ENCODE measurements at regions not wholly inside any gene's neighbourhood (a gene's known extent, or its start where the extent isn't known, plus 50 kb on each side); places are given as distances from the start of the nearest gene placed in this dataset.

DNA sequence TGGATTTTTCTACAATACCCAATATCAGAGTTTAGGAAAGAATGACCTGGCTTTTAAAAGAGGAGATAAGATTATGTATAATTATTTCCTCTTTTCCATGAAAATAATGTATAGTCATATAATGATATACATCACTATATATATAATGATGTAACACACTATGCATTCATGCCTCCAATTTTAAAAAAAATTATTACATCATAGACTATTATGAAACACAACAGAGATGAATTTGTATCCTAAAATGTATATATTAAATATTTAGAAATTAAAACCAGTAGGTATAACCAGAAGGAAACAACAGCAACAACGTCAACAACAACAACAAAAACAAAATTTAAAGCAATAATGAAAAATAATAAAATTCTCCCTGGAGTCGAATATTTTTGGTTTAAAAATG, 1856.5 kb upstream of the CDH6 start:
- DNase-seq (ENCODE audit: low read depth) = no peak
- TF ChIP-seq CTCF (IDR thresholded peaks at IDR 0.05; ENCODE audit: low read length, missing control alignments) = no peak
- H3K4me3 ChIP-seq (replicated peaks; ENCODE audit: low read depth, low read length) = no peak overlapping the region

DNA sequence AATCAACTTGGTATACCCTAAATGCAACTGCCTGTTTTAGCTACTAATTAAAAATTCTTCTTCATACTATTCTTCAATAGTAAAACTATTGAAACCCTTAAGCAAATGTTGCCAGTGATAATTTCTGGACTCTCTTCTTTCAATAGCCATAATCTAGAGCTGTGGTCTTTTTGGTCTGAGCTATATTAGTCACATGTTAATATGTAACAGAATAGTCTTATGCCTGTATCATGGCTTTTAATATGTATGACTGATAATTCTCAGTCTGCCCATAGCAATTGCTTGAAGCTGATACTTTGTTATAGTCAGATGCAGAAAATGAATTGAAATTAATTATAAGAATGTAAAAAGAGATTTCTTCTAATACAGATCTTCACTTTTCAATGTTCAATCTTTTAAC, 1871.9 kb upstream of the CDH6 start:
- DNase-seq (ENCODE audit: low read depth) = no peak
- no peak overlapping the region for H3K4me3 ChIP-seq (replicated peaks; ENCODE audit: low read depth, low read length)
- no peak for TF ChIP-seq CTCF (IDR thresholded peaks at IDR 0.05; ENCODE audit: low read length, missing control alignments)

- DNase-seq (ENCODE audit: low read depth) = no peak
- TF ChIP-seq CTCF (IDR thresholded peaks at IDR 0.05; ENCODE audit: low read length, missing control alignments) = no peak
- no peak overlapping the region for H3K4me3 ChIP-seq (replicated peaks; ENCODE audit: low read depth, low read length)
Observed at GRCh38 chr5:29309359-29309758, 1884.1 kb upstream of the CDH6 start.

GRCh38 chr5:29307478-29307877, 1886.0 kb upstream of the CDH6 start:
- DNase-seq (ENCODE audit: low read depth) = no peak
- TF ChIP-seq CTCF (IDR thresholded peaks at IDR 0.05; ENCODE audit: low read length, missing control alignments) = no peak
- no peak overlapping the region for H3K4me3 ChIP-seq (replicated peaks; ENCODE audit: low read depth, low read length)

GRCh38 chr5:29304545-29304944, 1888.9 kb upstream of the CDH6 start:
- no peak for TF ChIP-seq CTCF (IDR thresholded peaks at IDR 0.05; ENCODE audit: low read length, missing control alignments)
- H3K4me3 ChIP-seq (replicated peaks; ENCODE audit: low read depth, low read length) = no peak overlapping the region
- DNase-seq (ENCODE audit: low read depth) = no peak

DNA sequence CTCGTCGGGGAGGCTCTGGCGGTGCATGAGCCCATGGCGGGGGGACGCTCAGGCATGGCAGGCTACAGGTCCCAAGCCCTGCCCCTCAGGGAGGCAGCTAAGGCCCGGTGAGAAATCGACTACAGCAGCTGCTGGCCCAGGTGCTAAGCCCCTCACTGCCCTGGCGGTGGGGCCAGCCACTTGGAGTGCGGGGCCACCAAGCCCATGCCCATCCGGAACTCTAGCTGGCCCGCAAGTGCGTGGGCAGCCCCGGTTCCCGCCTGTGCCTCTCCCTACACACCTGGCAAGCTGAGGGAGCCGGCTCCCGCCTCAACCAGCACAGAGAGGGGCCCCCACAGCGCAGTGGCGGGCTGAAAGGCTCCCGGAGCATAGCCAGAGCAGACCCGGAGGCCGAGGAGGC, 1896.9 kb upstream of the CDH6 start:
- no peak for TF ChIP-seq CTCF (IDR thresholded peaks at IDR 0.05; ENCODE audit: low read length, missing control alignments)
- no peak overlapping the region for H3K4me3 ChIP-seq (replicated peaks; ENCODE audit: low read depth, low read length)
- no peak for DNase-seq (ENCODE audit: low read depth)

DNA sequence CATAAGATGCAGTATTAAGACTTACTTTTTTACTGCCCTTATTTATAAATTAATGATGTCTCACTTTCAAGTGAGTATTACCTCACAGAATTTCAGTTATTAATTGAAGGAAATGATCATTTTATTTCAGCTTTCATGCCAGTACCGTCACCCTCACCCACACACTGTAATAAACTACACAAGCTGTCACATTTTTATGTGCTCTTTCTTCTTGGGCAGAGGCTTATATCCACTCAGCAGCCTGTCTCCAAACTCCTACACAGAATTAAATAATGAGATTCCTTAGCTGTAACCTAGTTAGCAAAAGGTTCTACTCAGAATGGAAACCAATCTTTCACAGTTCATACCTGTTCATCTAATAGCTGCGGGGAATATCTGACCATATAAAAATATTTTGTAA, 1915.8 kb upstream of the CDH6 start:
- TF ChIP-seq CTCF (IDR thresholded peaks at IDR 0.05; ENCODE audit: low read length, missing control alignments) = no peak
- no peak overlapping the region for H3K4me3 ChIP-seq (replicated peaks; ENCODE audit: low read depth, low read length)
- DNase-seq (ENCODE audit: low read depth) = no peak

Measured in fibroblast of pulmonary artery (primary cell).